WTC11 (cell line): ENCODE measurements at regions not wholly inside any gene's neighbourhood (a gene's known extent, or its start where the extent isn't known, plus 50 kb on each side); places are given as distances from the start of the nearest gene placed in this dataset.

ENCODE experiments used
- CTCF ChIP-seq: fragments of 200-600 bp; IDR thresholded peaks from 2 replicates; pipeline ENCODE4 v1.8.0; 2022; ENCODE audit warnings: antibody characterized with exemption
- MAX ChIP-seq: sonication (generic); formaldehyde crosslinking; IDR thresholded peaks from 2 replicates; pipeline ENCODE4 v1.8.0; 2022; ENCODE audit warnings: mild to moderate bottlenecking, missing genetic modification reagents
- TEAD4 ChIP-seq: sonication (generic); formaldehyde crosslinking; IDR thresholded peaks from 2 replicates; pipeline ENCODE4 v1.8.0; 2022; ENCODE audit warnings: mild to moderate bottlenecking, missing genetic modification reagents

- TF ChIP-seq CTCF (no peak), MAX (CRISPR knock-in tag) (no peak), TEAD4 (CRISPR knock-in tag) (no peak)
Observed at GRCh38 chr2:82259551-82259950, 1955.0 kb upstream of the LRRTM1 start.
